KMS-11 (cell line): ENCODE measurements at regions not wholly inside any gene's neighbourhood (a gene's known extent, or its start where the extent isn't known, plus 50 kb on each side); places are given as distances from the start of the nearest gene placed in this dataset.

Experiments used
- H2AFZ ChIP-seq: fragments of 200-600 bp; sonication (generic); 2 replicates; pipeline ENCODE4 v1.6.1; 2016; ENCODE audit warnings: antibody characterized with exemption, mixed run types, low read depth
- H3K27ac ChIP-seq: fragments of 200-600 bp; sonication (generic); 2 replicates; pipeline ENCODE4 v1.6.1; 2016; ENCODE audit warnings: mild to moderate bottlenecking, mixed run types
- H3K27me3 ChIP-seq: fragments of 200-600 bp; sonication (generic); 2 replicates; pipeline ENCODE4 v1.6.1; 2017; ENCODE audit warnings: mild to moderate bottlenecking, low read depth, mixed run types, moderate library complexity; ENCODE audit not compliant: insufficient read depth
- H3K36me3 ChIP-seq: fragments of 200-600 bp; sonication (generic); 2 replicates; pipeline ENCODE4 v1.6.1; 2017; ENCODE audit warnings: mild to moderate bottlenecking, mixed run types; ENCODE audit not compliant: insufficient read depth
- H3K4me1 ChIP-seq: fragments of 200-600 bp; sonication (generic); 2 replicates; pipeline ENCODE4 v1.6.1; 2016; ENCODE audit warnings: mild to moderate bottlenecking, low read depth, mixed run types; ENCODE audit not compliant: poor library complexity, severe bottlenecking
- H3K4me2 ChIP-seq: fragments of 200-600 bp; sonication (generic); 2 replicates; pipeline ENCODE4 v1.7.0; 2016; ENCODE audit warnings: mild to moderate bottlenecking, mixed run types
- H3K4me3 ChIP-seq: fragments of 200-600 bp; sonication (generic); IDR thresholded peaks from 2 replicates; pipeline ENCODE4 v1.6.1; 2017; ENCODE audit warnings: low read depth, low read length, mixed read lengths; ENCODE audit not compliant: insufficient read depth
- H3K79me2 ChIP-seq: fragments of 200-600 bp; sonication (generic); 2 replicates; pipeline ENCODE4 v1.6.1; 2016; ENCODE audit warnings: low read depth, mixed run types; ENCODE audit not compliant: insufficient read depth
- H3K9ac ChIP-seq: fragments of 200-600 bp; sonication (generic); 2 replicates; pipeline ENCODE4 v1.6.1; 2016; ENCODE audit warnings: mild to moderate bottlenecking, mixed run types
- H4K20me1 ChIP-seq: fragments of 200-600 bp; sonication (generic); 2 replicates; pipeline ENCODE4 v1.6.1; 2016; ENCODE audit warnings: mild to moderate bottlenecking, mixed run types; ENCODE audit not compliant: insufficient read depth
- CTCF ChIP-seq: fragments of 200-600 bp; sonication (generic); conservative IDR thresholded peaks from 2 replicates; pipeline ENCODE4 v1.6.1; 2017; ENCODE audit warnings: low read depth, mild to moderate bottlenecking, antibody characterized with exemption, low read length, moderate library complexity, mixed read lengths

GRCh38 chr13:65959305-65959704, 1270.8 kb downstream of the PCDH9 start:
- H3K27me3 ChIP-seq = no peaks in the 10 kb centered on the region
- H3K36me3 ChIP-seq = no peaks in the 10 kb centered on the region
- H3K4me2 ChIP-seq = no peak overlapping the region
- H3K79me2 ChIP-seq = no peaks in the 10 kb centered on the region
- no peak overlapping the region for H3K9ac ChIP-seq
- H4K20me1 ChIP-seq = no peaks in the 10 kb centered on the region
- no peak overlapping the region for H3K4me3 ChIP-seq
- no peak overlapping the region for H2AFZ ChIP-seq
- TF ChIP-seq CTCF = no peak
- no peaks in the 10 kb centered on the region for H3K4me1 ChIP-seq
- no peak overlapping the region for H3K27ac ChIP-seq

GRCh38 chr13:65946387-65946786, 1283.7 kb downstream of the PCDH9 start:
- Histone ChIP-seq H3K4me3 (no peak overlapping the region), H3K9ac (no peak overlapping the region), H3K4me1 (no peaks in the 10 kb centered on the region), H2AFZ (no peak overlapping the region), H4K20me1 (no peaks in the 10 kb centered on the region), H3K27me3 (no peaks in the 10 kb centered on the region), H3K79me2 (no peaks in the 10 kb centered on the region), H3K4me2 (no peak overlapping the region), H3K27ac (no peak overlapping the region), H3K36me3 (no peaks in the 10 kb centered on the region)
- no peak for TF ChIP-seq CTCF

GRCh38 chr13:65943708-65944107, 1286.4 kb downstream of the PCDH9 start:
- no peak overlapping the region for H2AFZ ChIP-seq
- TF ChIP-seq CTCF = no peak
- H3K27ac ChIP-seq = no peak overlapping the region

GRCh38 chr13:65943024-65943423, 1287.1 kb downstream of the PCDH9 start:
- no peak overlapping the region for H3K4me2 ChIP-seq
- H2AFZ ChIP-seq = no peak overlapping the region
- H4K20me1 ChIP-seq = no peaks in the 10 kb centered on the region
- H3K27ac ChIP-seq = no peak overlapping the region
- TF ChIP-seq CTCF = no peak
- no peak overlapping the region for H3K9ac ChIP-seq
- H3K79me2 ChIP-seq = no peaks in the 10 kb centered on the region
- H3K36me3 ChIP-seq = no peaks in the 10 kb centered on the region
- H3K4me3 ChIP-seq = no peak overlapping the region
- no peaks in the 10 kb centered on the region for H3K27me3 ChIP-seq
- H3K4me1 ChIP-seq = no peaks in the 10 kb centered on the region

More at GRCh38 chr13:65943708-65944107, 1286.4 kb downstream of the PCDH9 start:
- Histone ChIP-seq H3K9ac (no peak overlapping the region), H3K4me1 (no peaks in the 10 kb centered on the region), H4K20me1 (no peaks in the 10 kb centered on the region), H3K79me2 (no peaks in the 10 kb centered on the region), H3K36me3 (no peaks in the 10 kb centered on the region), H3K4me2 (no peak overlapping the region), H3K4me3 (no peak overlapping the region), H3K27me3 (no peaks in the 10 kb centered on the region)
